WTC11 (cell line): ENCODE measurements at regions not wholly inside any gene's neighbourhood (a gene's known extent, or its start where the extent isn't known, plus 50 kb on each side); places are given as distances from the start of the nearest gene placed in this dataset.

Experiments
- KAT7 ChIP-seq: sonication (generic); formaldehyde crosslinking; IDR thresholded peaks from 2 replicates; pipeline ENCODE4 v1.8.1; 2023; ENCODE audit warnings: missing genetic modification reagents, mild to moderate bottlenecking, borderline replicate concordance
- MXD4 ChIP-seq: fragments of 250-450 bp; sonication (Bioruptor Pico); IDR thresholded peaks from 2 replicates; pipeline ENCODE4 v1.8.0; 2021; ENCODE audit warnings: mild to moderate bottlenecking, moderate library complexity, borderline replicate concordance
- MYBL2 ChIP-seq: sonication (generic); formaldehyde crosslinking; IDR thresholded peaks from 2 replicates; pipeline ENCODE4 v1.8.1; 2023; ENCODE audit warnings: mild to moderate bottlenecking, moderate library complexity, missing genetic modification reagents
- NR1H2 ChIP-seq: sonication (generic); formaldehyde crosslinking; IDR thresholded peaks from 2 replicates; pipeline ENCODE4 v1.9.0; 2021; ENCODE audit warnings: mild to moderate bottlenecking, moderate library complexity, missing genetic modification reagents
- NR2C2 ChIP-seq: sonication (generic); formaldehyde crosslinking; IDR thresholded peaks from 2 replicates; pipeline ENCODE4 v1.8.0; 2022; ENCODE audit warnings: mild to moderate bottlenecking, missing genetic modification reagents
- TCF7 ChIP-seq: sonication (generic); formaldehyde crosslinking; IDR thresholded peaks from 2 replicates; pipeline ENCODE4 v1.8.0; 2022; ENCODE audit warnings: mild to moderate bottlenecking, low read depth, missing genetic modification reagents, moderate library complexity
- TP53 ChIP-seq: sonication (generic); formaldehyde crosslinking; IDR thresholded peaks from 2 replicates; pipeline ENCODE4 v1.8.1; 2023; ENCODE audit warnings: mild to moderate bottlenecking, missing genetic modification reagents
- ZNF263 ChIP-seq: sonication (generic); formaldehyde crosslinking; IDR thresholded peaks from 2 replicates; pipeline ENCODE4 v1.8.1; 2022; ENCODE audit warnings: low read depth, mild to moderate bottlenecking, moderate library complexity, missing genetic modification reagents
- TF ChIP-seq, protein P1 (sequence below): fragments of 200-600 bp; IDR thresholded peaks from 2 replicates; pipeline ENCODE4 v1.8.0; 2022; ENCODE audit warnings: antibody characterized with exemption
- TF ChIP-seq, protein P2 (sequence below): sonication (generic); formaldehyde crosslinking; IDR thresholded peaks from 2 replicates; pipeline ENCODE4 v1.8.0; 2022; ENCODE audit warnings: mild to moderate bottlenecking, missing genetic modification reagents
- TF ChIP-seq, protein P3 (sequence below): sonication (generic); formaldehyde crosslinking; IDR thresholded peaks from 2 replicates; pipeline ENCODE4 v1.8.1; 2022; ENCODE audit warnings: mild to moderate bottlenecking, moderate library complexity, missing genetic modification reagents
- TF ChIP-seq, protein P4 (sequence below): sonication (generic); formaldehyde crosslinking; IDR thresholded peaks from 2 replicates; pipeline ENCODE4 v1.8.0; 2023; ENCODE audit warnings: missing genetic modification reagents
- TF ChIP-seq, protein P5 (sequence below): sonication (generic); formaldehyde crosslinking; IDR thresholded peaks from 2 replicates; pipeline ENCODE4 v1.8.1; 2022; ENCODE audit warnings: missing genetic modification reagents, borderline replicate concordance
- TF ChIP-seq, protein P6 (sequence below): fragments of 250-450 bp; sonication (Bioruptor Pico); IDR thresholded peaks from 2 replicates; pipeline ENCODE4 v1.9.0; 2021; ENCODE audit warnings: mild to moderate bottlenecking

DNA sequence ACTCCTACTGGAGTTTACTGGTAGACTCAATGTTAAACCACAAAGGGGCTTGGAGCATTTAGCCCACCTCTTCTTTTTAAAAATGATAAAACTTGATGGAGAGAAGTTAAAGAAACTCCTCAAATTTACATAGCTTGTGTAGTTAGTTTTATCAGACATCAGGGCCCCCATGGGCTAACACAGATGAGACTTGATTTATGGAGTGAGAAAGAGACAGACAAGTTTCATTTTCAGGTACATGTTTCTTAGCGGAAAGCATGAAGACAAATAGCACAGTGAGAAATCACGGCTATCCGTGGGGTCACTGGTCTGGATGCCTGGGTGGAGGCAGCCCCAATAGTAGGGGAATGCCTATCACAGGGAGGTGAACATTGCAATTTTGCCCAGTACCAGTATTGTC is 173.6 kb downstream of the TFAP2B start:
- TF ChIP-seq, protein P1, sequence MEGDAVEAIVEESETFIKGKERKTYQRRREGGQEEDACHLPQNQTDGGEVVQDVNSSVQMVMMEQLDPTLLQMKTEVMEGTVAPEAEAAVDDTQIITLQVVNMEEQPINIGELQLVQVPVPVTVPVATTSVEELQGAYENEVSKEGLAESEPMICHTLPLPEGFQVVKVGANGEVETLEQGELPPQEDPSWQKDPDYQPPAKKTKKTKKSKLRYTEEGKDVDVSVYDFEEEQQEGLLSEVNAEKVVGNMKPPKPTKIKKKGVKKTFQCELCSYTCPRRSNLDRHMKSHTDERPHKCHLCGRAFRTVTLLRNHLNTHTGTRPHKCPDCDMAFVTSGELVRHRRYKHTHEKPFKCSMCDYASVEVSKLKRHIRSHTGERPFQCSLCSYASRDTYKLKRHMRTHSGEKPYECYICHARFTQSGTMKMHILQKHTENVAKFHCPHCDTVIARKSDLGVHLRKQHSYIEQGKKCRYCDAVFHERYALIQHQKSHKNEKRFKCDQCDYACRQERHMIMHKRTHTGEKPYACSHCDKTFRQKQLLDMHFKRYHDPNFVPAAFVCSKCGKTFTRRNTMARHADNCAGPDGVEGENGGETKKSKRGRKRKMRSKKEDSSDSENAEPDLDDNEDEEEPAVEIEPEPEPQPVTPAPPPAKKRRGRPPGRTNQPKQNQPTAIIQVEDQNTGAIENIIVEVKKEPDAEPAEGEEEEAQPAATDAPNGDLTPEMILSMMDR, result no peak
- TF ChIP-seq TP53 (CRISPR knock-in tag), result no peak
- TF ChIP-seq NR1H2, result no peak
- no peak for TF ChIP-seq KAT7 (CRISPR knock-in tag)
- TF ChIP-seq, protein P2, sequence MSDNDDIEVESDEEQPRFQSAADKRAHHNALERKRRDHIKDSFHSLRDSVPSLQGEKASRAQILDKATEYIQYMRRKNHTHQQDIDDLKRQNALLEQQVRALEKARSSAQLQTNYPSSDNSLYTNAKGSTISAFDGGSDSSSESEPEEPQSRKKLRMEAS (CRISPR knock-in tag), result no peak
- TF ChIP-seq NR2C2 (CRISPR knock-in tag), result no peak
- no peak for TF ChIP-seq MYBL2 (CRISPR knock-in tag)
- TF ChIP-seq, protein P3, sequence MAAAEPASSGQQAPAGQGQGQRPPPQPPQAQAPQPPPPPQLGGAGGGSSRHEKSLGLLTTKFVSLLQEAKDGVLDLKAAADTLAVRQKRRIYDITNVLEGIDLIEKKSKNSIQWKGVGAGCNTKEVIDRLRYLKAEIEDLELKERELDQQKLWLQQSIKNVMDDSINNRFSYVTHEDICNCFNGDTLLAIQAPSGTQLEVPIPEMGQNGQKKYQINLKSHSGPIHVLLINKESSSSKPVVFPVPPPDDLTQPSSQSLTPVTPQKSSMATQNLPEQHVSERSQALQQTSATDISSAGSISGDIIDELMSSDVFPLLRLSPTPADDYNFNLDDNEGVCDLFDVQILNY, result no peak
- TF ChIP-seq ZNF263 (CRISPR knock-in tag), result no peak
- no peak for TF ChIP-seq TCF7
- TF ChIP-seq, protein P4, sequence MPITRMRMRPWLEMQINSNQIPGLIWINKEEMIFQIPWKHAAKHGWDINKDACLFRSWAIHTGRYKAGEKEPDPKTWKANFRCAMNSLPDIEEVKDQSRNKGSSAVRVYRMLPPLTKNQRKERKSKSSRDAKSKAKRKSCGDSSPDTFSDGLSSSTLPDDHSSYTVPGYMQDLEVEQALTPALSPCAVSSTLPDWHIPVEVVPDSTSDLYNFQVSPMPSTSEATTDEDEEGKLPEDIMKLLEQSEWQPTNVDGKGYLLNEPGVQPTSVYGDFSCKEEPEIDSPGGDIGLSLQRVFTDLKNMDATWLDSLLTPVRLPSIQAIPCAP (CRISPR knock-in tag), result no peak
- TF ChIP-seq, protein P5, sequence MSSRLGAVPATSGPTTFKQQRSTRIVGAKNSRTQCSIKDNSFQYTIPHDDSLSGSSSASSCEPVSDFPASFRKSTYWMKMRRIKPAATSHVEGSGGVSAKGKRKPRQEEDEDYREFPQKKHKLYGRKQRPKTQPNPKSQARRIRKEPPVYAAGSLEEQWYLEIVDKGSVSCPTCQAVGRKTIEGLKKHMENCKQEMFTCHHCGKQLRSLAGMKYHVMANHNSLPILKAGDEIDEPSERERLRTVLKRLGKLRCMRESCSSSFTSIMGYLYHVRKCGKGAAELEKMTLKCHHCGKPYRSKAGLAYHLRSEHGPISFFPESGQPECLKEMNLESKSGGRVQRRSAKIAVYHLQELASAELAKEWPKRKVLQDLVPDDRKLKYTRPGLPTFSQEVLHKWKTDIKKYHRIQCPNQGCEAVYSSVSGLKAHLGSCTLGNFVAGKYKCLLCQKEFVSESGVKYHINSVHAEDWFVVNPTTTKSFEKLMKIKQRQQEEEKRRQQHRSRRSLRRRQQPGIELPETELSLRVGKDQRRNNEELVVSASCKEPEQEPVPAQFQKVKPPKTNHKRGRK (CRISPR knock-in tag), result no peak
- no peak for TF ChIP-seq MXD4
- TF ChIP-seq, protein P6, sequence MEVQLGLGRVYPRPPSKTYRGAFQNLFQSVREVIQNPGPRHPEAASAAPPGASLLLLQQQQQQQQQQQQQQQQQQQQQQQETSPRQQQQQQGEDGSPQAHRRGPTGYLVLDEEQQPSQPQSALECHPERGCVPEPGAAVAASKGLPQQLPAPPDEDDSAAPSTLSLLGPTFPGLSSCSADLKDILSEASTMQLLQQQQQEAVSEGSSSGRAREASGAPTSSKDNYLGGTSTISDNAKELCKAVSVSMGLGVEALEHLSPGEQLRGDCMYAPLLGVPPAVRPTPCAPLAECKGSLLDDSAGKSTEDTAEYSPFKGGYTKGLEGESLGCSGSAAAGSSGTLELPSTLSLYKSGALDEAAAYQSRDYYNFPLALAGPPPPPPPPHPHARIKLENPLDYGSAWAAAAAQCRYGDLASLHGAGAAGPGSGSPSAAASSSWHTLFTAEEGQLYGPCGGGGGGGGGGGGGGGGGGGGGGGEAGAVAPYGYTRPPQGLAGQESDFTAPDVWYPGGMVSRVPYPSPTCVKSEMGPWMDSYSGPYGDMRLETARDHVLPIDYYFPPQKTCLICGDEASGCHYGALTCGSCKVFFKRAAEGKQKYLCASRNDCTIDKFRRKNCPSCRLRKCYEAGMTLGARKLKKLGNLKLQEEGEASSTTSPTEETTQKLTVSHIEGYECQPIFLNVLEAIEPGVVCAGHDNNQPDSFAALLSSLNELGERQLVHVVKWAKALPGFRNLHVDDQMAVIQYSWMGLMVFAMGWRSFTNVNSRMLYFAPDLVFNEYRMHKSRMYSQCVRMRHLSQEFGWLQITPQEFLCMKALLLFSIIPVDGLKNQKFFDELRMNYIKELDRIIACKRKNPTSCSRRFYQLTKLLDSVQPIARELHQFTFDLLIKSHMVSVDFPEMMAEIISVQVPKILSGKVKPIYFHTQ, result no peak
